ENCODE measurements at regions not wholly inside any gene's neighbourhood (a gene's known extent, or its start where the extent isn't known, plus 50 kb on each side); places are given as distances from the start of the nearest gene placed in this dataset.

DNA sequence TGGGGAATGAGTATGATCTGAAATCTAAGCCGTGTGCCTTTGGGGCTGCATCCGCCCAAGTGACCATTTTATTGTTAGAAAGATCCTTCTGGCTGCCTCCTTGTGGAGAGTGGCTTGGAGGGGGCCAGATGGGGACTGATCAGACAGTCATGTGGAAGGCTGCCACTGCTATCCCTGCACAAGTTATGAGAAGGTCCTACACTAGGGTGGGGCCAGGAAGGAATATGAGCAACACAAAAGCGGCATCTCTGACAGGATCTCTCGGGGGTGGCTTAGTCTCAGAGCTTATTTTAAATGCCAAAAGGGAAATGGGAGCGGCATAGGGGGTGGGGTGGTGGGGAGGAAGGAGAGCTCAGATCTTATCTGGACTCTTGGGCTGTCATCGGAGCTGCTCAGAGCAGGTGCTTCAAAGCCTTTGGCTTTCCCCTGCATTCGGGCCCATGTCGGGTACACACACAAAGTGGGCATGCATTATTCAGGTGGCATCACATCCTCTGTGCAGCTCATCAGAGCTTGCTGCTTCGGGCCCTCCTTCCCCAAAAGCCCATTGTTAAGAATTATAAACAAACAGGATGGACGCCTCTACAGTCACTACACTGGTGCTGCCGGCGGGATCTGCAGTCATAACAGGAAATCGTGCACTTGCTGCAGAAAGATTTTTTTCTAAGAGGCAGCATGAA, 805.4 kb downstream of the VRK1 start:
- Histone ChIP-seq H3K27me3 (peaks cover 19% of the 10 kb centered on the region), H3K4me1 (no peaks in the 10 kb centered on the region), H3K36me3 (no peaks in the 10 kb centered on the region), H3K4me3 (no peak overlapping the region), H3K27ac (no peak overlapping the region), H3K9me3 (peaks cover 0 to 9% (median 0%) of the 10 kb centered on the region in 3 donors)
- no peak for ATAC-seq
- 49 to 51% methylated on average over 5 to 7 of the region's 13 CpGs for WGBS, 2 donors (ENCODE audit: low coverage in 1 of 2)
- TF ChIP-seq POLR2A (IDR thresholded peaks at IDR 0.05) (no peak), EP300 (IDR thresholded peaks at IDR 0.05) (no peak), POLR2AphosphoS5 (IDR thresholded peaks at IDR 0.05) (no peak)
- TF ChIP-seq, protein P1, sequence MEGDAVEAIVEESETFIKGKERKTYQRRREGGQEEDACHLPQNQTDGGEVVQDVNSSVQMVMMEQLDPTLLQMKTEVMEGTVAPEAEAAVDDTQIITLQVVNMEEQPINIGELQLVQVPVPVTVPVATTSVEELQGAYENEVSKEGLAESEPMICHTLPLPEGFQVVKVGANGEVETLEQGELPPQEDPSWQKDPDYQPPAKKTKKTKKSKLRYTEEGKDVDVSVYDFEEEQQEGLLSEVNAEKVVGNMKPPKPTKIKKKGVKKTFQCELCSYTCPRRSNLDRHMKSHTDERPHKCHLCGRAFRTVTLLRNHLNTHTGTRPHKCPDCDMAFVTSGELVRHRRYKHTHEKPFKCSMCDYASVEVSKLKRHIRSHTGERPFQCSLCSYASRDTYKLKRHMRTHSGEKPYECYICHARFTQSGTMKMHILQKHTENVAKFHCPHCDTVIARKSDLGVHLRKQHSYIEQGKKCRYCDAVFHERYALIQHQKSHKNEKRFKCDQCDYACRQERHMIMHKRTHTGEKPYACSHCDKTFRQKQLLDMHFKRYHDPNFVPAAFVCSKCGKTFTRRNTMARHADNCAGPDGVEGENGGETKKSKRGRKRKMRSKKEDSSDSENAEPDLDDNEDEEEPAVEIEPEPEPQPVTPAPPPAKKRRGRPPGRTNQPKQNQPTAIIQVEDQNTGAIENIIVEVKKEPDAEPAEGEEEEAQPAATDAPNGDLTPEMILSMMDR (IDR thresholded peaks at IDR 0.05), result no peak

DNA sequence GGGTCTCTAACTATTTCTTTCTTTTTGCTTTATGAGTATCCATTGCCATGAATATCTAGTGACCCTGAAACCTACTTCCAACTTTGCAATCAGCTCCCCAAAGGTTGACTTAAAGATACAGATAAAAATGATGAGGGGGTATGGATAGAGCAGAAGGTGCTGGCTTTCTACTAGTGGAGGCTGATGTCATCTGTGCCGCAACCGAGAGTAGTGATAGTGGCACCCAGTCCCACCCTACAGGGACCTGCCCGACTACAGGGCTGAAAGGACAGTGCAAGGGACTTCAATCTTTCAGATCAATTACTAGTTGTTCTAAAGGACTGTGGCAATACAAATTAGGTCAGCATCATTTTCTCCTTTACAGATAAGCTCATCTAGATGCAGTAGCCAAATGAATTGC, 806.0 kb downstream of the VRK1 start:
- Histone ChIP-seq H3K4me1 (no peaks in the 10 kb centered on the region), H3K36me3 (no peaks in the 10 kb centered on the region), H3K27ac (no peak overlapping the region), H3K4me3 (no peak overlapping the region), H3K27me3 (peaks cover 19% of the 10 kb centered on the region), H3K9me3 (peaks cover 0 to 9% (median 0%) of the 10 kb centered on the region in 3 donors)
- ATAC-seq, result no peak
- WGBS, 2 donors (ENCODE audit: low coverage in 1 of 2), result 70 to 74% methylated on average over 3 of the region's 3 CpGs
- TF ChIP-seq POLR2AphosphoS5 (IDR thresholded peaks at IDR 0.05), result no peak
- TF ChIP-seq, protein P1 (IDR thresholded peaks at IDR 0.05), result no peak
- no peak for TF ChIP-seq EP300 (IDR thresholded peaks at IDR 0.05)
- no peak for TF ChIP-seq POLR2A (IDR thresholded peaks at IDR 0.05)

DNA sequence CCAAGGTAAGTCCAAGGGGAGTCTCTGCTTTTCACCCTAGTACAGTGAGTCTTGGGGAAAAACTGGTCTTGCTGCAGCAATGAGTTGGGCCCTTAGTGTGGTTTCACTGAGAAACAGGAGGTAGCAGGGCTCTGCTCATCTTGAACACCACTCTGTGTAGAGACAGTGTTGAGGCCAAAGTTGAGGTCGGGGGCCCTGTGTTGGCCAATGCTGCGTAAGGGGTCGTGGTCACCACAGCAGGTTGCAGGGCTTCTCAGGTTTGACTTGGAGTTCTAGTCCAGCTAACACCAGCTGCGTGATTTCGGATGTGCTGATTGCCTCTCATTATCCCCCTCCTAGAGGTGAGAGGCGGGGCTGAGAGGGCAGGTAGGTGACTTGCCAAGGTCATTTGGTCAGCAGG, 807.5 kb downstream of the VRK1 start:
- Histone ChIP-seq H3K27me3 (peaks cover 19% of the 10 kb centered on the region), H3K36me3 (no peaks in the 10 kb centered on the region), H3K9me3 (peaks cover 0 to 9% (median 0%) of the 10 kb centered on the region in 3 donors), H3K4me3 (no peak overlapping the region), H3K4me1 (no peaks in the 10 kb centered on the region), H3K27ac (no peak overlapping the region)
- ATAC-seq, result no peak
- WGBS, 2 donors (ENCODE audit: low coverage in 1 of 2), result 79% methylated on average over 6 of the region's 6 CpGs; no CpG with 5 or more reads in 1 of the 2 donors
- TF ChIP-seq, protein P1 (IDR thresholded peaks at IDR 0.05), result no peak
- TF ChIP-seq EP300 (IDR thresholded peaks at IDR 0.05) (no peak), POLR2AphosphoS5 (IDR thresholded peaks at IDR 0.05) (no peak), POLR2A (IDR thresholded peaks at IDR 0.05) (no peak)

DNA sequence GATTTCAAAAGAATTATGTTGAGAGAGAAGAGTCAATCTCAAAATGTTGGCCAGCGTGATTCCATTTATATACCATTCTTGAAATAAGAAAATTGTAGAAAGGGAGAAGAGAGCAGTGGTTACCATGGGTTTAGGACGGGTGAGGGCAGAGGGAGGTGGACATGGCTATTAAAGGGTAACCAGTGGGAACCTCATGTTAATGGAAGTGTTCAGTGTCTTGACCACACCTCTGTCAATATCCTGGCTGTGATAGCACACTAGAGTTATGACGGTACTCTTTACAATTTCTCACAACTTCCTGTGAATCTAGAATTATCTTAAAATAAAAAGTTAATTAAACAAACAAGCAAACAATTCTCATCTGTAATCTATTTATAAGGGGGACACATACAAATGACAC, 821.2 kb downstream of the VRK1 start:
- TF ChIP-seq POLR2A (IDR thresholded peaks at IDR 0.05) (no peak), EP300 (IDR thresholded peaks at IDR 0.05) (no peak), POLR2AphosphoS5 (IDR thresholded peaks at IDR 0.05) (no peak)
- TF ChIP-seq, protein P1 (IDR thresholded peaks at IDR 0.05), result no peak
- no peak for ATAC-seq
- Histone ChIP-seq H3K27ac (no peak overlapping the region), H3K27me3 (no peaks in the 10 kb centered on the region), H3K4me1 (no peaks in the 10 kb centered on the region), H3K9me3 (peaks cover 0 to 23% (median 0%) of the 10 kb centered on the region in 3 donors), H3K4me3 (no peak overlapping the region), H3K36me3 (no peaks in the 10 kb centered on the region)
- 69 to 82% methylated on average over 3 of the region's 3 CpGs for WGBS, 2 donors (ENCODE audit: low coverage in 1 of 2)
